Activated T-cell treated with anti-CD3 and anti-CD28 coated beads for 4 hours (primary cell): ENCODE measurements at regions not wholly inside any gene's neighbourhood (a gene's known extent, or its start where the extent isn't known, plus 50 kb on each side); places are given as distances from the start of the nearest gene placed in this dataset.

ENCODE experiments used
- DNase-seq: peaks from one replicate; pipeline ENCODE4 v3.0.0-alpha.2; 2020

DNA sequence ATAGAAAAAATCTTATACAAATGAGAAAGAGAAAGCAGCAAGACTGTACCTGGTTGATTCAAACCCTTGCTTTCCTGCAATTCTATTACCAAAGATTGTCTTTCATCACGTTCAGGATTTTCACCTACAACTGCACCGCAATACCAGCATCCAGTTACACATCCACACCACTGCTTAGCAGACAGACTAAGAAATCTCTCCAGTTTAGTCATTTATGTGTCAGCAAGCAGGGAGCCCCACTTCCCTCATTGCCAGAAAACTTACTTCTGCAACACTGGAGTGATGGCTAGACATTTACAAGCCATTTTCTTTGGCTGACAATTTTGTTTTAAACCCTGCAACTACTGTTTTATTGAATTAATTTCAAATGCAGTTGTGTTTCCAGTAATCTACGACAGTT is 359.6 kb upstream of the MEOX2 start:
- DNase-seq, result no peak

GRCh38 chr7:16045296-16045695 is 358.8 kb upstream of the MEOX2 start:
- no peak for DNase-seq

- no peak for DNase-seq
Observed at GRCh38 chr7:16044645-16045044, 358.2 kb upstream of the MEOX2 start.

DNA sequence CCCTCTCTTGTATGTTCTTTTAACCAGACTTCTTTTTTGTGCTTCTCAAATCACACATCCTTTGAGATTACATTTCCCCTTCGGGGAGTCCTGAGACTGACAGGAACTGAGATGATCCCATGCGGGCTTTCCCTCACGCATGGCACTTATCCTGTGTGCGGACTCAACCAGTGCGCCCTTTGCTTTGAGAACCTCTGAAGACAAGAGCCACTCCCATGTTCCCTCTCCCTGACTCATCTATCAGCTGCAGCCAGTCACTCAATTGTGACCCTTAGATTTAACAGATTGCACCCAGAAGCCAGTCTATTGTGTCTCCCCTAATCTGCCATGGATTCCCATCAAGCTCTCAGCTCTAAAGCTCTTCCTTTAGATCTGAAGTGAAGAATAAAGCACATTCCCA is 353.9 kb upstream of the MEOX2 start:
- DNase-seq, result no peak

GRCh38 chr7:16038906-16039305 is 352.4 kb upstream of the MEOX2 start:
- DNase-seq, result no peak

DNA sequence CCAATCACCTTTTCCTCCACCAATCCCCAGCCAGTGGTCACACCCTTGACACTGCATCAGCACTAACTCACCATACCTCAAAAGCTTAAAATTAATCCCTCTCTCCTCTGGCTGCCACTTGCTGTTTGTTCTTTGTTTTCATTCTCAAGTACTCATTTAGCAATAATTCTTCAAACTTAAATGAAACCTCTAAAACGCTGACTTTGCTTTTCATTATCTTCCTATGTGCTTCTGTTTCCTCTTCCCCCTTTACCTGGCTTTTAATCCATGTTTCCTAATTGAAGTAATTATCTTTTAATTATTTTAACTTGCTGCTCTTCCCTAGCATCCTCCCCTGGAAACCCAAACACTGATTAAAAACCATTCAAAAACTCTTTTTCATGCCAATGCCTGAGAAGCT is 348.9 kb upstream of the MEOX2 start:
- DNase-seq, result no peak

DNA sequence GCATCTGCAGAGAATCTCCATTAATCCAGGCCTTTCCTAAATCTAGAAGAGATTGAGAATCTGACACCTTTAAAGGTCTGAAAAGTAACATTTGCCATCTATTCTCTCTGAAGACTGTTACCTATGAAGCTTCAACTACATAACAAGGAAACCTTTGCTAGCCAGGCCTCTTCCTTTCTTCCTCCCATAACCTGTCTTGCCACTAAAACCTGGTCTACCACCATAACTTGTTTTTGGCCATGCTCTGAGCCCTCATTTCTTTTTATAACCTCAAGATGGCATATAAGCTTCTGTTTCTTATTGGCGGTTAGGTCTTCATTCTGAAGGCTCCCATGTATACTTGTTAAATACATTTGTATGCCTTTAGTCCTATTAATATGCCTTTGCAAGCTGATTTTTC is 348.4 kb upstream of the MEOX2 start:
- no peak for DNase-seq

DNA sequence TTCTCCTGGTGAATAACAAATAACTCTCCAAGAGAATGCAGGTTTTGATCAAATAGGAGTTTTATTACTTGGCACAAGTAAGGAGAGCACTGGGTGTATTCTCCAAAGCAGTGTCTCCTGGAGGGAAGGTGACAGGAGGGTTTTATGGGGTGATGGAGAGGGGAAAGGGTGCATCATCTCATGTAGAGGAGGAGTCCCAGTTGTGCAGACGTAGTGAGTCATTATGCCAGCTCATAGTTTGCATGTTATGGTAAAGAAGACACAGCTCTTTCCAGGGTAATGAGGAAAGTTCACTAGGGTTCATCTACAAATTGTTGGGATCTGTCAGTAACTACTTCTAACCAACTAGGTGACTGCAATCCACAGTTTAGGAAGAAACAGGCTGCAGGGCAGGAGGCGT is 347.9 kb upstream of the MEOX2 start:
- no peak for DNase-seq

DNA sequence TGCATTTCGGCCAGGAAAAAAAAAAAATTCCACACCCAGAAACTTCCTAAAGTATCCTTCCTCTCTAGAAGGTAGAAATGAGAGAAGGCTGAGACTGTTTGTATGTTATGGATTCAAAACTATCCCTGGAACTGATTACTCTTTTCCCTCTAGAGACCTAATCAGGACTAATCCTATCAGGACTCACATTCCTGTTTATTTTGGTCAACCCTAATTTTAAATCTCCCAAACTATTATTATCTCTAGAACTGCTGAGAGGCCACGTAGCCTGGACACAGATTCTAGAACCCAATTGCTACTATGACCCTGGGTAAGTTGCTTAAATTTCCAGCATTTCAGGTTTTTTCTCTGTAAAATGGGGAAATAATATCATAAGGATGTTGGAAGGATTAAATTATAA is 346.8 kb upstream of the MEOX2 start:
- no peak for DNase-seq

- DNase-seq, result no peak
Observed at GRCh38 chr7:16028636-16029035, 342.2 kb upstream of the MEOX2 start.

DNA sequence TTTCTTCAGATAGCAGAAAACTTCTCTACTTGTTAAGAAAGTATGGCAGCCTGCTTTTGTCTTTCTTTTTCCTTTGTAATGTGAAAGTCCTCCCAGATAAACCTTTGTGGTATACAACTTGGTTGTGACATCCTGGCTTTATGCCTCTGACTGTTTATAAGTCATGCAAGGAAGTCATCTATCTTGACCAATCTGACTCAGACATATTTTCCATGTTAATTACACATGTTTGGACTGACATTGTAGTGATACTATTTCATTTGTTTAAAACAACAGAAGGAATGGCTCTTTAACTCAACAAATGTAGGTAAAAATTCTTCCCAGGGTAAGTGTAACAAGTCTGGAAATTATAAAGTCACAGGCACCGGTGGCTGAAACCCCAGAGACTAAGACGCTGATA is 341.6 kb upstream of the MEOX2 start:
- DNase-seq, result no peak

DNA sequence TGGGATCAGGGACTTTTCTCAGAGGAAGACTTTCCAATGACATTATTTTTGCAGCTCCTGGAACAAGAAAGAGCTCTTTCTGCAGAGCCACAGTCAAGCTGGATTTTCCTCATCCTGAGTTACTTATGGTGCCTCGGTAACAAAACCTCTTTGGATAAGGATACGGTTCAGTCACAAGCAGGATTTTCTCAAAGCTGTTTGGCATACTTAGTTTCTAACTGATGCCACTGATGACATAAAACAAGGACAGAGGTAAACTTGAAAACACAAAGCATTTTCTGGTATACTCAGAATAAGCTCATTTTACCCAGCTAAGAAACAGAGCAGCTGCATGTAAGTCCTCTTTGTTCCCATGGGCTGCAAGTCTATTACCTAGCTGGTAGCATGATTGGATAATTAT is 340.9 kb upstream of the MEOX2 start:
- DNase-seq, result no peak

DNA sequence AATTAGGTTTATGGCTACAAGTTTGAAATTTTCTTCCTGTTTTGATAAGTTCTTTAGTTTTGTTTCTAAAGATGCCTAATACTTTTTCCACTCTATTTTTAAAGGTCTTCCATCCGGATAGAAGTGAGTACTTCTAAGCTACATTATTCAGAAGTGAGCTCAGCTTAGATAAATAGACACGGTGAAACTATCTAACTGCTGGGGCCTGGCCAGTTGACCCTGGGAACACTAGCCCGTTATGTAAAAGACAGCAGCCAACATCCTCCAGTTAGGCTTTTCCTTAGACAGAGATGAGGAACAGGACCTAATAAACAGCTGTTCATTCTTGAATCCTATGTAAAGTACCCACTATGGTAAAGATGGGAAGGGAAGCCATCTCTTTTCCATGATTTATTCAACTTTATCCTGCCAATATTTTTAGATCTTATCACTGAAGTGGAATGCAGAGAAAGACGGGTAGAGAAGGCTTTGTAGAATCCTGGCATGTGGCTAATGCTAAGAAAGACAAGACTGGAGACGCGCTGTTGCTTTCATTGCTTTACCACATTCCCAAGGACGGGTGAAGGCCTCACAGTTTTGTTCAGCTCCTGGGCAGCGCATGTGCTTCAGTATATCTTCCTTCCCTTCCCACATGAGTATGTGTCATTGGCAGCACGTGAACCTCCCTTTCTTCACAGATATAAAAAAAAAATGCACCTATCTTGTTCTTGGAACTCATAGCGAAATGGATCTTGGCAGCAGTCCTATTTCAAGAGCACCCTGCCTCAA is 340.0 kb upstream of the MEOX2 start:
- no peak for DNase-seq

GRCh38 chr7:16025696-16026095 is 339.2 kb upstream of the MEOX2 start:
- DNase-seq, result no peak

GRCh38 chr7:16023503-16023902 is 337.0 kb upstream of the MEOX2 start:
- no peak for DNase-seq

GRCh38 chr7:16023046-16023445 is 336.6 kb upstream of the MEOX2 start:
- DNase-seq, result no peak

DNA sequence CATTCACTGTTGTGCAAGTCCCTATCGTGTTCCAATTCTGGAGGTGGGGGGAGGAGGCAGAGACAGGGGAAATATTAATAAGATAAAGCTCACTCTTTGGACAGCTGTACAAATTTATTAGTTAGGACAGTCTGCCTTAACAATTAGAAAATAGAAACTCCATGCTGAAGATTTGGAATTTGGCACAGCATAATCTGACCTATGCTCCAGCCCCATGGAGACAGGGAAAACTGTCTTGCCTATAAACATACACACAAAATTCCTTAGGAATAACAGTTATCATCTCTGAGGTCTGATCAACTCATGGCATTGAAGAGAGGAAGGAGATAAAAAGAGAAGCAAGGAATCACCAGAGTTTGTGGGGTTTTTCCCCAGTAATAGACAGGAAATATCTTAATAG is 335.4 kb upstream of the MEOX2 start:
- DNase-seq, result no peak

DNA sequence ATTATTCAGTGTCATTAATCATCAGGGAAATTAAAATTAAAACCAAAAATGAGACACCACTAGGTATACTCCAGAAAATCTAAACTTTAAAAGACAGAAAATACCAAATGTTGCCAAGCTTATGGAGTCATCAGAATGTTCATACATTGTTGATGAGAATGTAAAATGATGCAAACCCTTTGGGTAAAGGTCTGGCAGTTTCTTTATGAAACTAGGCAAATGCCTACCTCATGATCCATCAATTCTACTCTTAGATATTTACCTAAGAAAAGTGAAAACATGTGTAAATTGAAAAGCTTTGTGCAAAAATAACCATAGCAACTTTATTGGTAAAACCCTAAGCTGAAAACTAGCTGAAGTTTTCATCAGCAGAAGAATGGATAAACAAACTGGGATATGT is 329.5 kb upstream of the MEOX2 start:
- no peak for DNase-seq

DNA sequence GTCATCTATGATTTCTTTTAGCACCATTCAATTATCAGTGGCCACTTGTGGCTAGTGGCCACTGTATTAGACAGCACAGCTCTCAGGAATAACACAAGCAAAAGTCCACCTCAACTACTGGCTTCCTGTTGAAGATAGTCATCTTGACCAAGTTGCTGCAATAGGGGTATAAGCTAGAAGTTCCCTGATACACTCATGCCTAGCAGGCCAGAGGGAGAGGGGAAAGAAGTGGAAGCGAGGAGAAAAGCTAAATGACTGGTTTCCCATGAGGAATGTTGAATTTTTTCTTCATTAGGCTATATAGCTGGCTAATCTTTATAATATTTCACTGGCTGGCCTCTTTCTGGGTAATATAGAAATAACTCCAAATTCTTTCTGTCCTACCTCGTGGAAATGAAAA is 327.5 kb upstream of the MEOX2 start:
- DNase-seq, result no peak

GRCh38 chr7:16007911-16008310 is 321.4 kb upstream of the MEOX2 start:
- DNase-seq, result no peak

- no peak for DNase-seq
Observed at GRCh38 chr7:16004702-16005101, 318.2 kb upstream of the MEOX2 start.

DNA sequence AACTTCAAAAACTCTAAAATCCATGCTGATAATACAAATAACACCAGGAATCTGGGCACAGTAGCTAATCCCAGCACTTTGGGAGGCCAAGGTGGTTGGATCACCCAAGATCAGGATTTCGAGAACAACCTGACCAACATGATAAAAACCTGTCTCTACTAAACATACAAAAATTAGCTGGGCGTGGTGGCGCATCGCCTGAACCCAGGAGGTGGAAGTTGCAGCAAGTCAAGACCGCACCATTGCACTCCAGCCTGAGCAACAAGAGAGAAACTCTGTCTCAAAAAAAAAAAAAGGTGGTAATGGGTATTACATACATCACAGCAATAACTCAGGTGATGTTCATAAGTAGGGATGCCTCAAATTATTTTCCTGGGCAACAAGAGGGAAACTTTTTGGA is 315.0 kb upstream of the MEOX2 start:
- no peak for DNase-seq

- DNase-seq, result no peak
Observed at GRCh38 chr7:15998617-15999016, 312.1 kb upstream of the MEOX2 start.

- DNase-seq, result no peak
Observed at GRCh38 chr7:15995027-15995426, 308.5 kb upstream of the MEOX2 start.

DNA sequence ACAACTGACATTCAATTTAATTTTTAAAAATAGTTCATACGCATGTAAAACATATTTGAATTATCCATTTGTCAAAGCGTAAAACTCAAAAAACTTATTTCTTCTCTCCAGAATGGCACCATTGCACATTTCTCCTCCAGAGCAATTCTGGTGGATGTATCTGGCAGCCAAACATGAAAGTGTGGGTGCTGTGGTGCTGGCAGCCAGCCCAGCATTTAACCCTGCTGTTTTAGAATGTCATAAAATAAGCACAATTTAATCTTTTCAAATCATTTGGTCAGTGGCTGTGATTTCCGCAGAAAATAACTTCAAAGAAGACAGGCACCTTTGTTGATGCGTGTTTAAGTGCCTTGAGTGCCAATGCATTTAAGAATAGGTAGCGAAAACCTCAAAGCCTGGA is 302.7 kb upstream of the MEOX2 start:
- DNase-seq, result no peak
